ENCODE measurements at regions not wholly inside any gene's neighbourhood (a gene's known extent, or its start where the extent isn't known, plus 50 kb on each side); places are given as distances from the start of the nearest gene placed in this dataset.

DNA sequence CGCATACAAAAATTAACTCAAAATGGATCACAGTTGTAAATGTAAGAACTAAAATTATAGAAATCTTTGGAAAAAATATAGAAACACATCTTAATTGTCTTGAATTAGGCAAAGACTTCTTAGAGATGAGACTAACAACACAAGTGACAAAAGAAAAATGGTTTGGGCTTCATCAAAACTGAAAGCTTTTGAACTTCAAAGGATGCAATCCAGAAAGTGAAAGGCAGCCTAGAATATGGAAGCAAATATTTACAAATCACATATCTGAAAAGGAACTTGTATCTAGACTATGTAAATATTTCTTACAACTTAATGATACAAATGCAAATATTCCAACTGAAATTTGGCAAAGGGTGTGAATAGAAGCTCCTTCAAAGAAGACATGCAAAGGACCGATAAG lies 582.8 kb upstream of the ZEB2 start:
- no peaks in the 10 kb centered on the region for H3K36me3 ChIP-seq
- no peaks in the 10 kb centered on the region for H3K9me3 ChIP-seq
- no peaks in the 10 kb centered on the region for H3K4me1 ChIP-seq (ENCODE audit: control insufficient read depth in 1 of 2, insufficient read depth in 1 of 2, low read depth in 1 of 2, low read length in 1 of 2)
- no peaks in the 10 kb centered on the region for H3K27me3 ChIP-seq
- TF ChIP-seq, protein P1, sequence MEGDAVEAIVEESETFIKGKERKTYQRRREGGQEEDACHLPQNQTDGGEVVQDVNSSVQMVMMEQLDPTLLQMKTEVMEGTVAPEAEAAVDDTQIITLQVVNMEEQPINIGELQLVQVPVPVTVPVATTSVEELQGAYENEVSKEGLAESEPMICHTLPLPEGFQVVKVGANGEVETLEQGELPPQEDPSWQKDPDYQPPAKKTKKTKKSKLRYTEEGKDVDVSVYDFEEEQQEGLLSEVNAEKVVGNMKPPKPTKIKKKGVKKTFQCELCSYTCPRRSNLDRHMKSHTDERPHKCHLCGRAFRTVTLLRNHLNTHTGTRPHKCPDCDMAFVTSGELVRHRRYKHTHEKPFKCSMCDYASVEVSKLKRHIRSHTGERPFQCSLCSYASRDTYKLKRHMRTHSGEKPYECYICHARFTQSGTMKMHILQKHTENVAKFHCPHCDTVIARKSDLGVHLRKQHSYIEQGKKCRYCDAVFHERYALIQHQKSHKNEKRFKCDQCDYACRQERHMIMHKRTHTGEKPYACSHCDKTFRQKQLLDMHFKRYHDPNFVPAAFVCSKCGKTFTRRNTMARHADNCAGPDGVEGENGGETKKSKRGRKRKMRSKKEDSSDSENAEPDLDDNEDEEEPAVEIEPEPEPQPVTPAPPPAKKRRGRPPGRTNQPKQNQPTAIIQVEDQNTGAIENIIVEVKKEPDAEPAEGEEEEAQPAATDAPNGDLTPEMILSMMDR (IDR thresholded peaks at IDR 0.05), result no peak
- H3K4me3 ChIP-seq (ENCODE audit: low read depth in 1 of 2, low read length in 1 of 2), result no peak overlapping the region
- no peak overlapping the region for H3K27ac ChIP-seq

DNA sequence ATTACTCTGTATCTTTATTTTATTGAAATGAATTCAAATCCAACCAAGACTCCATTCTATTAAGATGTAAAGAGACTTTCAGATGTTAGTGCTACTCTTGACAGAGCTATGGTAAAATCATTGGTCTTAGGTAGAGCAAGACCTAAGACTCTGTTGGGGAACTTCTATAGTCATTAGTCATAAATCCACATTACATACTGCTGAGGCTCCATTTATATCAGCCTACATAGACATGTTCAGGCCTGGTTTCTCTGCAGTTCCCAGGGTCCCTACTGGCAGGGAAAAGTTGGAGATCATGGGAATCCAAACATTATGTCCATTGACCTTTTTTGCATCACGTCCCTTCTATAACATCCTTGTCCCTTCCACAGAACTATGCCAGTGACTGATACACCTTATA lies 580.4 kb upstream of the ZEB2 start:
- no peak overlapping the region for H3K27ac ChIP-seq
- H3K9me3 ChIP-seq, result no peaks in the 10 kb centered on the region
- H3K27me3 ChIP-seq, result no peaks in the 10 kb centered on the region
- TF ChIP-seq, protein P1 (IDR thresholded peaks at IDR 0.05), result no peak
- no peak overlapping the region for H3K4me3 ChIP-seq (ENCODE audit: low read depth in 1 of 2, low read length in 1 of 2)
- no peaks in the 10 kb centered on the region for H3K36me3 ChIP-seq
- H3K4me1 ChIP-seq (ENCODE audit: control insufficient read depth in 1 of 2, insufficient read depth in 1 of 2, low read depth in 1 of 2, low read length in 1 of 2), result peaks cover 0 to 8% of the 10 kb centered on the region in 2 experiments

DNA sequence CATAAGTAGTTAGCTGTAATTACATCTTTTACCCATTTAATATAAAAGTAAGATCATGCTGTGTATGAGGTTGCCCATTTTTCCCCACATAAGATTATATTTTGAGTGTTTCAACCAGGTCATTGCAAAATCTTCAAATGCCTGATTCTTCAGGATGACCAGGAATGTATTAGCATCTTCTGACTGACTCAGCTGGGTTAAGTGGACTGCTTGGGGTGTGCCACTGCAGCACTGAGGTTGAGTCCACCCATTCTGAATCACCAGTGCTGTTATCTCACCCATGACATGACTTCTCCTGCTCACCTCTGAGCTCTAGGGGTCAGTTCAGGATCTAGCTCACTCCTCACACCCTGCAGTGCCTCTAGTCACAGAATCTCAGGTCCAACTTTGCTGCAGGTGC lies 576.7 kb upstream of the ZEB2 start:
- Histone ChIP-seq H3K9me3 (no peaks in the 10 kb centered on the region), H3K36me3 (no peaks in the 10 kb centered on the region), H3K27ac (no peak overlapping the region), H3K27me3 (no peaks in the 10 kb centered on the region), H3K4me3 (ENCODE audit: low read depth in 1 of 2, low read length in 1 of 2) (no peak overlapping the region), H3K4me1 (ENCODE audit: control insufficient read depth in 1 of 2, insufficient read depth in 1 of 2, low read depth in 1 of 2, low read length in 1 of 2) (peaks cover 0 to 8% of the 10 kb centered on the region in 2 experiments)
- TF ChIP-seq, protein P1 (IDR thresholded peaks at IDR 0.05), result no peak

DNA sequence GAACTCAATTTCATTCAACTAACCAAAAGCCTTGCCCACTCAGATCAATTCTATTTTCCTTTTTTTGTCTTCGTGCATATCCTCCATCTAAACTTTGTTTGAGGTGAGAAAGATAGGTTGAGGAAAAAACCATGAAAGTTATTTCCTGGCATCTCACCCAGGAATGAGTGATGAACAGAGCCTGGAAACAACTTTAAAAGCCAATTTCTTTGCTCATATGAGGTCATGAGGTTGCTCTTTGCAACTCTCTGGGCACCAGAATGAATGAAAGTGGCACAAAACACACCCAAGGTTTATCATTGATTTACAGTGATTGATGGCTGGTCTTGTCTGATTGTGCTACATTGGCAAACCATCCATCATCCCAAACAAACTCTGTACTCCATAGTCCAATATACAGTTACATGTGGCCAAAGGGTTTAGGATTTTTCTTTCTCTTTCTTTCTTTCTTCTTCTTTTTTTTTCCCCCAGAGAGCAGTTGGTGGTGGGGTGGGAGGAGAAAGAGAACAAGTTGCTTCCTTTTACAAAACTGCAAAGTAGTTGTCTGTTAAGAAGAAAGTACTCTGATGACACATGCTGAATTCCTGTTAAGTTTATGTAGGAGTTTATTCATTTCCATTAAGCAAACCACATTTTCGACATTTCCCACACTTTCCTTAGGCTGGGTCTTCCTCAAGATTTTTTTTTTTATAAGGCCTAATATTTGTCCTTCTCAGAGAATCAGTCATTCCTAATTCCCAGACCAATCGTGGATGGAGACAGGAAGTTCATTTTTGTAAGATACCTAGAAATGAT lies 575.9 kb upstream of the ZEB2 start:
- Histone ChIP-seq H3K27ac (no peak overlapping the region), H3K4me3 (ENCODE audit: low read depth in 1 of 2, low read length in 1 of 2) (no peak overlapping the region)

DNA sequence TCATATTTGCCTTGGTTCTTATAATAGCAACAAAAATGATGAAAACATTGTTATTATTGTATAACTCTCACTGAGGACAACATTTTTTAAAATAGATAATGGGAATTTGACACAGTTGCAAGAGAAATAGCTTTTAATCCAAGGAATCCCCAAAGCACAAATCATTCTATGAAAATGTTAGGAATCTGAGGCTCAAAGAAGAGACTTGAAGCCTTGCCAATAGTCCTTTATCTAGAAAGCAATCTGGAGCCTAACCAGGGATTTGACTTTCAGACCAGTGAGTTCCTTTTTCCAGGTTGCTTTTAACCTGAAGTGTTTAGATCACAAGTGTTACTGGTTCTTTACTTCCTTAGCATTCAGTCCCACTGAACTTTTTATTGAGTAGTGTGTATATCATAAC lies 574.5 kb upstream of the ZEB2 start:
- Histone ChIP-seq H3K4me3 (ENCODE audit: low read depth in 1 of 2, low read length in 1 of 2) (no peak overlapping the region), H3K27me3 (no peaks in the 10 kb centered on the region), H3K27ac (no peak overlapping the region), H3K9me3 (no peaks in the 10 kb centered on the region), H3K4me1 (ENCODE audit: control insufficient read depth in 1 of 2, insufficient read depth in 1 of 2, low read depth in 1 of 2, low read length in 1 of 2) (peaks cover 0 to 8% of the 10 kb centered on the region in 2 experiments), H3K36me3 (no peaks in the 10 kb centered on the region)
- TF ChIP-seq, protein P1 (IDR thresholded peaks at IDR 0.05), result no peak

More for the DNA sequence above, 575.9 kb upstream of the ZEB2 start:
- Histone ChIP-seq H3K4me1 (ENCODE audit: control insufficient read depth in 1 of 2, insufficient read depth in 1 of 2, low read depth in 1 of 2, low read length in 1 of 2) (peaks cover 0 to 8% of the 10 kb centered on the region in 2 experiments), H3K27me3 (no peaks in the 10 kb centered on the region), H3K36me3 (no peaks in the 10 kb centered on the region), H3K9me3 (no peaks in the 10 kb centered on the region)
- TF ChIP-seq, protein P1 (IDR thresholded peaks at IDR 0.05), result no peak

Measured in neutrophil (primary cell).